ENCODE measurements at regions not wholly inside any gene's neighbourhood (a gene's known extent, or its start where the extent isn't known, plus 50 kb on each side); places are given as distances from the start of the nearest gene placed in this dataset.
"Not testable (repeated sequence)": the region's sequence is repeated elsewhere in the genome, so short reads cannot be mapped to it uniquely, and the experiment has no call there.

- H3K4ac ChIP-seq (replicated peaks; ENCODE audit: insufficient read length, low read depth, low read length); H2BK120ac ChIP-seq (replicated peaks; ENCODE audit: low read depth, low read length); H3K23ac ChIP-seq (ENCODE audit: insufficient read length); DNase-seq (ENCODE audit: low read depth in 1 of 2, low spot score in 2 of 2); POLR2A ChIA-PET (ENCODE audit: partially characterized antibody); H3K23me2 ChIP-seq (ENCODE audit: low read depth, low read length); H2AK5ac ChIP-seq (ENCODE audit: low read depth, low read length); H2BK15ac ChIP-seq (ENCODE audit: low read length); FAIRE-seq; H2BK12ac ChIP-seq (ENCODE audit: low read depth, low read length); H3K36me3 ChIP-seq (ENCODE audit: control insufficient read depth in 2 of 4, insufficient read depth in 4 of 4, low read length in 3 of 4); H2BK20ac ChIP-seq (ENCODE audit: low read length); H3K9me3 ChIP-seq (ENCODE audit: insufficient read depth in 2 of 2, low read depth in 1 of 2, low read length in 1 of 2); H3K9ac ChIP-seq (replicated peaks in 1 of 4; ENCODE audit: extremely low read depth in 1 of 4, low read depth in 3 of 4, low read length in 3 of 4); H3K4me3 ChIP-seq (ENCODE audit: extremely low read depth in 1 of 4, insufficient read depth in 2 of 4, low read depth in 3 of 4, low read length in 4 of 4); H4K8ac ChIP-seq (ENCODE audit: extremely low read depth, insufficient read depth, low read length); H3K27me3 ChIP-seq (replicated peaks in 1 of 4; ENCODE audit: control insufficient read depth in 3 of 4, extremely low read depth in 1 of 4, insufficient read depth in 3 of 4, low read length in 3 of 4); H3K4me2 ChIP-seq (ENCODE audit: insufficient read depth in 1 of 2, low read depth in 2 of 2, low read length in 2 of 2); H3K18ac ChIP-seq (ENCODE audit: extremely low read depth, low read length); H3K79me2 ChIP-seq (ENCODE audit: control insufficient read depth in 1 of 2, insufficient read depth in 2 of 2, low read length in 2 of 2); H3K56ac ChIP-seq (replicated peaks; ENCODE audit: insufficient read length, low read depth, low read length); H3K27ac ChIP-seq (ENCODE audit: low read depth, low read length); H4K91ac ChIP-seq (replicated peaks; ENCODE audit: insufficient read length, low read length); CTCF ChIA-PET (ENCODE audit: partially characterized antibody); H4K5ac ChIP-seq (ENCODE audit: insufficient read length, low read depth, low read length); H4K20me1 ChIP-seq (replicated peaks in 1 of 2; ENCODE audit: control insufficient read depth in 1 of 2, insufficient read depth in 2 of 2, low read length in 2 of 2); H2BK5ac ChIP-seq (ENCODE audit: low read depth, low read length); H2AFZ ChIP-seq (ENCODE audit: low read length); H3K4me1 ChIP-seq (replicated peaks in 1 of 4; ENCODE audit: control insufficient read depth in 3 of 4, insufficient read depth in 4 of 4, low read length in 3 of 4); H3K14ac ChIP-seq (ENCODE audit: insufficient read length); H3K79me1 ChIP-seq (ENCODE audit: low read depth, low read length): not testable (repeated sequence)
- WGBS, 2 experiments (ENCODE audit: extremely low coverage in 1 of 2, insufficient coverage in 1 of 2, insufficient read length in 1 of 2, insufficient replicate concordance in 2 of 2, low coverage in 1 of 2, low lambda C conversion rate in 2 of 2, missing lambda C conversion rate in 1 of 2): 88% methylated on average over 3 of the region's 4 CpGs; no CpG with 5 or more reads in 1 of the 2 experiments
These were observed 367.7 kb downstream of the BCL2L11 start for GRCh38 chr2:111488451-111488850.

- not testable (repeated sequence) for H3K9ac ChIP-seq (replicated peaks in 1 of 4; ENCODE audit: extremely low read depth in 1 of 4, low read depth in 3 of 4, low read length in 3 of 4); FAIRE-seq
These were observed 368.7 kb downstream of the BCL2L11 start for GRCh38 chr2:111489460-111489859.

More at GRCh38 chr2:111489460-111489859, 368.7 kb downstream of the BCL2L11 start:
- H3K23ac ChIP-seq (ENCODE audit: insufficient read length); H3K56ac ChIP-seq (replicated peaks; ENCODE audit: insufficient read length, low read depth, low read length); H4K20me1 ChIP-seq (replicated peaks in 1 of 2; ENCODE audit: control insufficient read depth in 1 of 2, insufficient read depth in 2 of 2, low read length in 2 of 2); H2AFZ ChIP-seq (ENCODE audit: low read length); H3K14ac ChIP-seq (ENCODE audit: insufficient read length); H3K4me3 ChIP-seq (ENCODE audit: extremely low read depth in 1 of 4, insufficient read depth in 2 of 4, low read depth in 3 of 4, low read length in 4 of 4); H3K36me3 ChIP-seq (ENCODE audit: control insufficient read depth in 2 of 4, insufficient read depth in 4 of 4, low read length in 3 of 4); H2BK5ac ChIP-seq (ENCODE audit: low read depth, low read length); H4K91ac ChIP-seq (replicated peaks; ENCODE audit: insufficient read length, low read length); H3K27ac ChIP-seq (ENCODE audit: low read depth, low read length); H3K79me2 ChIP-seq (ENCODE audit: control insufficient read depth in 1 of 2, insufficient read depth in 2 of 2, low read length in 2 of 2); H3K23me2 ChIP-seq (ENCODE audit: low read depth, low read length); H3K18ac ChIP-seq (ENCODE audit: extremely low read depth, low read length); POLR2A ChIA-PET (ENCODE audit: partially characterized antibody); H4K5ac ChIP-seq (ENCODE audit: insufficient read length, low read depth, low read length); H2AK5ac ChIP-seq (ENCODE audit: low read depth, low read length); H2BK15ac ChIP-seq (ENCODE audit: low read length); H3K9me3 ChIP-seq (ENCODE audit: insufficient read depth in 2 of 2, low read depth in 1 of 2, low read length in 1 of 2); H3K27me3 ChIP-seq (replicated peaks in 1 of 4; ENCODE audit: control insufficient read depth in 3 of 4, extremely low read depth in 1 of 4, insufficient read depth in 3 of 4, low read length in 3 of 4); H4K8ac ChIP-seq (ENCODE audit: extremely low read depth, insufficient read depth, low read length); H2BK120ac ChIP-seq (replicated peaks; ENCODE audit: low read depth, low read length); CTCF ChIA-PET (ENCODE audit: partially characterized antibody); H3K4me2 ChIP-seq (ENCODE audit: insufficient read depth in 1 of 2, low read depth in 2 of 2, low read length in 2 of 2); H3K4ac ChIP-seq (replicated peaks; ENCODE audit: insufficient read length, low read depth, low read length); H3K4me1 ChIP-seq (replicated peaks in 1 of 4; ENCODE audit: control insufficient read depth in 3 of 4, insufficient read depth in 4 of 4, low read length in 3 of 4); H3K79me1 ChIP-seq (ENCODE audit: low read depth, low read length); H2BK20ac ChIP-seq (ENCODE audit: low read length); DNase-seq (ENCODE audit: low read depth in 1 of 2, low spot score in 2 of 2); H2BK12ac ChIP-seq (ENCODE audit: low read depth, low read length): not testable (repeated sequence)
- WGBS, 2 experiments (ENCODE audit: extremely low coverage in 1 of 2, insufficient coverage in 1 of 2, insufficient read length in 1 of 2, insufficient replicate concordance in 2 of 2, low coverage in 1 of 2, low lambda C conversion rate in 2 of 2, missing lambda C conversion rate in 1 of 2): no CpG with 5 or more reads among the region's 1 CpG

Data from H1 (cell line).